Heart left ventricle (tissue), 16 donors: ENCODE measurements at regions not wholly inside any gene's neighbourhood (a gene's known extent, or its start where the extent isn't known, plus 50 kb on each side); places are given as distances from the start of the nearest gene placed in this dataset.

Experiments used
- ATAC-seq, 4 donors: fragments of 200-7000 bp; cut with Tn5 transposase; one replicate each; pipeline ENCODE4 v1.9.1; 2020 to 2022; ENCODE audit warnings: moderate library complexity in 4 of 4, mild to moderate bottlenecking in 3 of 4, moderate number of reproducible peaks in 1 of 4
- DNase-seq, 5 donors: peaks; one replicate each; pipeline ENCODE4 v3.0.0-alpha.2; 2020
- H3K27ac ChIP-seq, 12 donors: fragments of 200-600 bp; sonication (generic) in 4 of 12; one replicate each; pipeline versions ENCODE4 v1.5.0 to v1.8.0; 2016 to 2022; ENCODE audit warnings: mild to moderate bottlenecking in 2 of 12
- H3K27me3 ChIP-seq, 9 donors: fragments of 200-600 bp; sonication (generic) in 2 of 9; one replicate each; pipeline versions ENCODE4 v1.5.1 to v1.8.0; 2016 to 2022; ENCODE audit warnings: mild to moderate bottlenecking in 3 of 9
- H3K36me3 ChIP-seq, 9 donors: fragments of 200-600 bp; sonication (generic) in 2 of 9; one replicate each; pipeline versions ENCODE4 v1.5.0 to v1.8.0; 2018 to 2022; ENCODE audit warnings: mild to moderate bottlenecking in 2 of 9
- H3K4me1 ChIP-seq, 12 donors: fragments of 200-600 bp; sonication (generic) in 4 of 12; one replicate each; pipeline versions ENCODE4 v1.5.0 to v1.8.0; 2016 to 2022; ENCODE audit warnings: mild to moderate bottlenecking in 3 of 12
- H3K4me3 ChIP-seq, 12 donors: fragments of 200-600 bp; sonication (generic) in 4 of 12; one replicate each; pipeline versions ENCODE4 v1.5.0 to v1.8.0; 2017 to 2022; ENCODE audit warnings: mild to moderate bottlenecking in 9 of 12, moderate library complexity in 4 of 12
- H3K9me3 ChIP-seq, 12 donors: fragments of 200-600 bp; sonication (generic) in 4 of 12; one replicate each; pipeline versions ENCODE4 v1.5.0 to v1.8.0; 2016 to 2022; ENCODE audit warnings: mild to moderate bottlenecking in 1 of 12
- POLR2A ChIP-seq, 2 donors: fragments of 450-650 bp; IDR thresholded peaks; one replicate each; pipeline ENCODE4 v1.6.1; 2017; ENCODE audit warnings: antibody characterized with exemption in 2 of 2, mild to moderate bottlenecking in 2 of 2, moderate library complexity in 2 of 2
- WGBS, 4 donors: extraction: QIAGEN DNeasy Blood & Tissue Kit in 2 of 4; methylation state at CpG; one replicate each; pipeline versions ENCODE4 v1.1.5 to v1.1.7; 2013 to 2018; 5-methylcytosine and 5-hydroxymethylcytosine counted together
- intact Hi-C, 10 donors: fragments of 100-400 bp; cut with DNase I; formaldehyde crosslinking; loops; one replicate each; pipeline versions ENCODE4 v1.11.1 to v1.14.2; 2022
- TF ChIP-seq, protein P1 (sequence below), 12 donors: fragments of 200-600 bp; sonication (generic) in 4 of 12; IDR thresholded peaks; one replicate each; pipeline versions ENCODE4 v1.5.0 to v1.8.0; 2018 to 2022; ENCODE audit warnings: antibody characterized with exemption in 12 of 12, mild to moderate bottlenecking in 5 of 12
- donor health status: ischemic (EF 13 %, LVEDD 7.1; RV severe dilation, severe dysfunction).
- donor health status: healthy with polysubstance abuse.
- donor health status: DM: no; HTN: yes; CAD: no.
- donor health status: DM: no; HTN: no; CAD: no.
- donor health status: ischemic (EF 25% LVEDD 6.9; RV normal size, moderate dysfunction).
- donor health status: ischemic (EF 25% LVEDD 5.7; RV mildly dilated, moderate dysfunction).
- donor health status: healthy.
- donor health status: DM: yes; HTN: yes; CAD: no.
- donor health status: ischemic (EF 35%, LVEDD 5.7; RV mildly dilated, moderate dysfunction).
- donor health status: nonischemic (EF 11% LVEDD 7.7; RV severe dilation, severe dysfunction).
- donor health status: DM: yes; HTN: yes; CAD: no.
- donor health status: PGD.
- donor health status: ischemic (EF 29% LVEDD 5.4; RV normal size, mild dysfunction).
- donor health status: nonischemic (EF 23%, LVEDD 6.1; RV moderate dilation, normal function).

DNA sequence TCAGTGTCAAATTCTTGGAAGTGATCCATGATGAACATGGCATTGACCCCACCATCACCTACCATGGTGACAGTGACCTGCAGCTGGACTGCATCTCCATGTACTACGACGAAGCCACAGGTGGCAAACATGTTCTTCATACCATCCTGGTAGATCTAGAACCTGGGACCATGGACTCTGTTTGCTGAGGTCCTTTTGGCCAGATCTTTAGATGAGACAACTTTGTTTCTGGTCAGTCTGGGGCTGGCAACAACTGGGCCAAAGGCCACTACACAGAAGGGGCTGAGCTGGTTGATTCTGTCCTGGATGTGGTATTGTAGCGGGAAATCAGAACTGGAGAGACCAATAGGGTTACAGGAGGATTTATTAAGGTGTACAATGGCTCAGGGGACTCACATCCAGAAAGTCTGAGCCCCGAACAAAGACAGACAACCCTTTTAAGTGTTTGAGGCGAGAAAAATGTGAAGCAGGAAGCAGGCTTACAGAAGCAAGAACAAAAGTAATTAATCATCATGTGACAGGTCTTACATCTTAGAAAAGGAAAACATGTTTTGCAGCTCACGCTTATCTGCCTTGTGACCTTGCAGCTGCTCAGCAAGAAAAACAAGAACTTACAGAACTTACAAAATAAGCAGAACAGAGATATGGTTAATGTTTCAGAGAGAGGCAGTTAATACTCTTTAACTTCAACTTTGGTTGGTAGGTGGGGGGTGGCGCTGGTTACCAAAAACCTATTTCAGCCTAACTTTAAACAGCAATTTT is 58.8 kb upstream of the MOCS1 start:
- 64 to 73% (median 70%) methylated on average over 7 of the region's 7 CpGs for WGBS, 4 donors
- DNase-seq (no peak), ATAC-seq (no peak)
- H3K9me3 ChIP-seq, result peaks cover 0 to 23% (median 14%) of the 10 kb centered on the region in 12 donors
- H3K4me1 ChIP-seq, result no peaks in the 10 kb centered on the region
- intact Hi-C loops, result no loop called here
- H3K4me3 ChIP-seq, result no peak overlapping the region
- no peak overlapping the region for H3K27ac ChIP-seq
- no peaks in the 10 kb centered on the region for H3K27me3 ChIP-seq
- TF ChIP-seq, protein P1, sequence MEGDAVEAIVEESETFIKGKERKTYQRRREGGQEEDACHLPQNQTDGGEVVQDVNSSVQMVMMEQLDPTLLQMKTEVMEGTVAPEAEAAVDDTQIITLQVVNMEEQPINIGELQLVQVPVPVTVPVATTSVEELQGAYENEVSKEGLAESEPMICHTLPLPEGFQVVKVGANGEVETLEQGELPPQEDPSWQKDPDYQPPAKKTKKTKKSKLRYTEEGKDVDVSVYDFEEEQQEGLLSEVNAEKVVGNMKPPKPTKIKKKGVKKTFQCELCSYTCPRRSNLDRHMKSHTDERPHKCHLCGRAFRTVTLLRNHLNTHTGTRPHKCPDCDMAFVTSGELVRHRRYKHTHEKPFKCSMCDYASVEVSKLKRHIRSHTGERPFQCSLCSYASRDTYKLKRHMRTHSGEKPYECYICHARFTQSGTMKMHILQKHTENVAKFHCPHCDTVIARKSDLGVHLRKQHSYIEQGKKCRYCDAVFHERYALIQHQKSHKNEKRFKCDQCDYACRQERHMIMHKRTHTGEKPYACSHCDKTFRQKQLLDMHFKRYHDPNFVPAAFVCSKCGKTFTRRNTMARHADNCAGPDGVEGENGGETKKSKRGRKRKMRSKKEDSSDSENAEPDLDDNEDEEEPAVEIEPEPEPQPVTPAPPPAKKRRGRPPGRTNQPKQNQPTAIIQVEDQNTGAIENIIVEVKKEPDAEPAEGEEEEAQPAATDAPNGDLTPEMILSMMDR (IDR thresholded peaks at IDR 0.05), result no peak
- no peak for TF ChIP-seq POLR2A (IDR thresholded peaks at IDR 0.05)
- H3K36me3 ChIP-seq, result no peaks in the 10 kb centered on the region
